ENCODE measurements at regions not wholly inside any gene's neighbourhood (a gene's known extent, or its start where the extent isn't known, plus 50 kb on each side); places are given as distances from the start of the nearest gene placed in this dataset.

DNA sequence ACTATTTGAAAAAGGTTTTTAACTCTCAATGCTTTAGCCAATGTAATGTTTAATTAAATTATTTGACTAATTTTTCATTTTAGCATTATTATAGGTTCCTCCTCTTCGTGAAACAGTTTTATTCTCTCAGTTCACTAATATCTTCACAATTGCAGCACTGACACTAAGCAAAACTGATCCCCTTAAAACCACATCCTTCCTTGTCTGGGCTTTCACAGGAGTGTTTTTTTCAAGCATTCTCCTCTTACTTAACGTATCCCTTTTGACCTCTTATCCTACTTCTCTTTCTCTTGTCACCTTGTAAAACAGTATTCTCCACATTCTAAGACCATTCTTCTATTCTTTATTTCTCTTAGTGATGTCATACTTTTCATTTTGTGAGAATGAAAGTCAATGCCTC is 112.8 kb downstream of the DSC3 start:
- no peak overlapping the region for H3K4me3 ChIP-seq (ENCODE audit: low read depth in 1 of 2, low read length in 2 of 2)
- TF ChIP-seq EZH2 (IDR thresholded peaks at IDR 0.05; ENCODE audit: borderline replicate concordance, low read depth, low read length, severe bottlenecking): no peak
- TF ChIP-seq, protein P1, sequence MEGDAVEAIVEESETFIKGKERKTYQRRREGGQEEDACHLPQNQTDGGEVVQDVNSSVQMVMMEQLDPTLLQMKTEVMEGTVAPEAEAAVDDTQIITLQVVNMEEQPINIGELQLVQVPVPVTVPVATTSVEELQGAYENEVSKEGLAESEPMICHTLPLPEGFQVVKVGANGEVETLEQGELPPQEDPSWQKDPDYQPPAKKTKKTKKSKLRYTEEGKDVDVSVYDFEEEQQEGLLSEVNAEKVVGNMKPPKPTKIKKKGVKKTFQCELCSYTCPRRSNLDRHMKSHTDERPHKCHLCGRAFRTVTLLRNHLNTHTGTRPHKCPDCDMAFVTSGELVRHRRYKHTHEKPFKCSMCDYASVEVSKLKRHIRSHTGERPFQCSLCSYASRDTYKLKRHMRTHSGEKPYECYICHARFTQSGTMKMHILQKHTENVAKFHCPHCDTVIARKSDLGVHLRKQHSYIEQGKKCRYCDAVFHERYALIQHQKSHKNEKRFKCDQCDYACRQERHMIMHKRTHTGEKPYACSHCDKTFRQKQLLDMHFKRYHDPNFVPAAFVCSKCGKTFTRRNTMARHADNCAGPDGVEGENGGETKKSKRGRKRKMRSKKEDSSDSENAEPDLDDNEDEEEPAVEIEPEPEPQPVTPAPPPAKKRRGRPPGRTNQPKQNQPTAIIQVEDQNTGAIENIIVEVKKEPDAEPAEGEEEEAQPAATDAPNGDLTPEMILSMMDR (IDR thresholded peaks at IDR 0.05; ENCODE audit: borderline replicate concordance, extremely low read depth, low read length, poor library complexity, severe bottlenecking): no peak
- H4K20me1 ChIP-seq (ENCODE audit: insufficient read depth, low read length): no peaks in the 10 kb centered on the region
- DNase-seq (peak; percentile 8), ATAC-seq (ENCODE audit: insufficient read depth, low read depth) (peak; percentile 97)
- no peaks in the 10 kb centered on the region for H3K27me3 ChIP-seq (ENCODE audit: insufficient read depth, low read length, poor library complexity)
- no peaks in the 10 kb centered on the region for H3K79me2 ChIP-seq (ENCODE audit: insufficient read depth, low read length)
- H3K9ac ChIP-seq (ENCODE audit: low read depth, low read length): 0 out of 2 replicates have a peak overlapping the region, but pooled peaks have one; percentile 11
- H3K4me2 ChIP-seq (ENCODE audit: insufficient read depth, low read length): peak overlapping the region; percentile 38
- H3K36me3 ChIP-seq (ENCODE audit: insufficient read depth, low read length): no peaks in the 10 kb centered on the region
- peak overlapping the region; percentile 71 for H3K27ac ChIP-seq (ENCODE audit: low read length)
- H3K4me1 ChIP-seq (ENCODE audit: insufficient read depth, low read length): peaks cover 24% of the 10 kb centered on the region
- H2AFZ ChIP-seq (ENCODE audit: low read depth, low read length): peak overlapping the region; percentile 36
- no peaks in the 10 kb centered on the region for H3K9me3 ChIP-seq (ENCODE audit: insufficient read depth, low read length, severe bottlenecking)

DNA sequence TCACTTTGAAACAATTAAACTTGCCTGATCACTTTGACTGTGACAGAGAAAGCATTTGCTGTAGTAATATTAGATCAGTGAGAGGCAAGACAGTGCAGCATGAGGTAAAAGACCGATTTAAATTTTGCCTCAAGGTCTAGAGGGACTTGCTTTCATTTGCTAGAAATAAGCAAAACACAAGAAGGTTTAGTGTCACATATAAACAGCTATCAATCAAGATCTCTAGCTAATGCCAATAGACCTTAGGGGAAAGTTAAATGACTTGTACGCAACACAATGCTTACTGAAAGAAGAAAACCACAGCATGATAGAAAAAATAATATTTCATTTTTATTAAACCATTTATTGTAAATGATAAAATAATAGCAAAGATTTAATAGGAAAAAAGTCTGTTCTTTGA is 113.5 kb downstream of the DSC3 start:
- Histone ChIP-seq H3K9me3 (ENCODE audit: insufficient read depth, low read length, severe bottlenecking) (no peaks in the 10 kb centered on the region), H3K36me3 (ENCODE audit: insufficient read depth, low read length) (no peaks in the 10 kb centered on the region), H3K9ac (ENCODE audit: low read depth, low read length) (0 out of 2 replicates have a peak overlapping the region, but pooled peaks have one; percentile 11), H4K20me1 (ENCODE audit: insufficient read depth, low read length) (no peaks in the 10 kb centered on the region), H2AFZ (ENCODE audit: low read depth, low read length) (no peak overlapping the region), H3K79me2 (ENCODE audit: insufficient read depth, low read length) (no peaks in the 10 kb centered on the region), H3K4me2 (ENCODE audit: insufficient read depth, low read length) (peak overlapping the region; percentile 38; the same call in 1 of the 2 replicates), H3K27ac (ENCODE audit: low read length) (peak overlapping the region; percentile 71), H3K4me3 (ENCODE audit: low read depth in 1 of 2, low read length in 2 of 2) (no peak overlapping the region), H3K4me1 (ENCODE audit: insufficient read depth, low read length) (peaks cover 24% of the 10 kb centered on the region), H3K27me3 (ENCODE audit: insufficient read depth, low read length, poor library complexity) (no peaks in the 10 kb centered on the region)
- no peak for TF ChIP-seq EZH2 (IDR thresholded peaks at IDR 0.05; ENCODE audit: borderline replicate concordance, low read depth, low read length, severe bottlenecking)
- TF ChIP-seq, protein P1 (IDR thresholded peaks at IDR 0.05; ENCODE audit: borderline replicate concordance, extremely low read depth, low read length, poor library complexity, severe bottlenecking): no peak
- ATAC-seq (ENCODE audit: insufficient read depth, low read depth) (peak; percentile 46), DNase-seq (no peak)

DNA sequence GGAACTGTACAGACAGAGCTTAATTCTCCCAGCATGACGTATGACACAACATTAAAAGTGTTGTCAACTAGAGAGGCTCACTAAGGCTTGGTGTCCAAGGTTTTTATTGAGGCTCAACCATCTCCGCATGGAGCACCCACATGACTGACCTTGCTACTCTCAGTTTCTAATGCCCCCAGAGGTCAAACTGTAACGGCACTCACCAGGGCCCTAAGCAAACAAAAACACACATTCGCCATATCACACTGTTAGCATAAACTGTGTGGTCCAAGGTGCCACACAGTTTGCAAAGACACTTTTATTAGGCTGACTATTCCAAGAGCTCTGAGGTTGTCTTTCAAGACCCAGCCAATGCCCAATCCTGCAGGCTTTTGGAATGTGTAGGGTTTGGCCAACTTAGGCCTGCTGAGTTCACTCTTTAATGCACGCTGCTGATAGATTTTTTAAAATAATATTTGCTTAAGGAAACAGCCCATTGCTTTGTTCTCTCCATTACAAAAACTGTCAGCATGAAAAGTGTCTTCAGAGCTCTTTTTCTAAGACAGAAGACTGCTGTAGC is 114.9 kb downstream of the DSC3 start:
- H3K36me3 ChIP-seq (ENCODE audit: insufficient read depth, low read length): no peaks in the 10 kb centered on the region
- peaks cover 24% of the 10 kb centered on the region for H3K4me1 ChIP-seq (ENCODE audit: insufficient read depth, low read length)
- no peak overlapping the region for H3K27ac ChIP-seq (ENCODE audit: low read length)
- no peaks in the 10 kb centered on the region for H3K9me3 ChIP-seq (ENCODE audit: insufficient read depth, low read length, severe bottlenecking)
- no peak overlapping the region for H3K4me2 ChIP-seq (ENCODE audit: insufficient read depth, low read length)
- TF ChIP-seq EZH2 (IDR thresholded peaks at IDR 0.05; ENCODE audit: borderline replicate concordance, low read depth, low read length, severe bottlenecking): no peak
- TF ChIP-seq, protein P1 (IDR thresholded peaks at IDR 0.05; ENCODE audit: borderline replicate concordance, extremely low read depth, low read length, poor library complexity, severe bottlenecking): no peak
- DNase-seq: no peak
- H3K27me3 ChIP-seq (ENCODE audit: insufficient read depth, low read length, poor library complexity): no peaks in the 10 kb centered on the region
- H3K9ac ChIP-seq (ENCODE audit: low read depth, low read length): no peak overlapping the region
- no peaks in the 10 kb centered on the region for H3K79me2 ChIP-seq (ENCODE audit: insufficient read depth, low read length)
- no peak overlapping the region for H2AFZ ChIP-seq (ENCODE audit: low read depth, low read length)
- no peak overlapping the region for H3K4me3 ChIP-seq (ENCODE audit: low read depth in 1 of 2, low read length in 2 of 2)
- no peaks in the 10 kb centered on the region for H4K20me1 ChIP-seq (ENCODE audit: insufficient read depth, low read length)
- ATAC-seq (ENCODE audit: insufficient read depth, low read depth): no peak
